ENCODE measurements at regions not wholly inside any gene's neighbourhood (a gene's known extent, or its start where the extent isn't known, plus 50 kb on each side); places are given as distances from the start of the nearest gene placed in this dataset.
"Not testable (repeated sequence)": the region's sequence is repeated elsewhere in the genome, so short reads cannot be mapped to it uniquely, and the experiment has no call there.

- DNase-seq; intact Hi-C loops (cut with DNase I; ENCODE audit: low total_unique reads); H3K9me3 ChIP-seq; in situ Hi-C loops (cut with MboI; ENCODE audit: low pct_ligation_motif_present in 1 of 4, low pct_unique_long_range_greater_than_20kb in 1 of 4, low sequenced_read_pairs in 3 of 4); H3K4me1 ChIP-seq; H3K4me3 ChIP-seq; H3K27ac ChIP-seq; H3K36me3 ChIP-seq; H3K27me3 ChIP-seq: not testable (repeated sequence)
- WGBS, 2 donors (ENCODE audit: low coverage in 1 of 2) = no CpG with 5 or more reads among the region's 5 CpGs
Observed at GRCh38 chr1:149276496-149276895, 173.1 kb upstream of the NBPF9 start.

GRCh38 chr1:149278156-149278555 lies 174.8 kb upstream of the NBPF9 start:
- WGBS, 2 donors (ENCODE audit: low coverage in 1 of 2) = no CpG with 5 or more reads among the region's 2 CpGs

GRCh38 chr1:149279015-149279414 lies 175.7 kb upstream of the NBPF9 start:
- H3K36me3 ChIP-seq; H3K4me1 ChIP-seq; H3K27me3 ChIP-seq; intact Hi-C loops (cut with DNase I; ENCODE audit: low total_unique reads); H3K4me3 ChIP-seq; H3K27ac ChIP-seq; DNase-seq; H3K9me3 ChIP-seq; in situ Hi-C loops (cut with MboI; ENCODE audit: low pct_ligation_motif_present in 1 of 4, low pct_unique_long_range_greater_than_20kb in 1 of 4, low sequenced_read_pairs in 3 of 4): not testable (repeated sequence)

More at GRCh38 chr1:149278156-149278555, 174.8 kb upstream of the NBPF9 start:
- intact Hi-C loops (cut with DNase I; ENCODE audit: low total_unique reads); H3K9me3 ChIP-seq; DNase-seq; in situ Hi-C loops (cut with MboI; ENCODE audit: low pct_ligation_motif_present in 1 of 4, low pct_unique_long_range_greater_than_20kb in 1 of 4, low sequenced_read_pairs in 3 of 4); H3K4me3 ChIP-seq; H3K4me1 ChIP-seq; H3K27ac ChIP-seq; H3K36me3 ChIP-seq; H3K27me3 ChIP-seq: not testable (repeated sequence)

- H3K4me1 ChIP-seq; H3K27ac ChIP-seq; H3K36me3 ChIP-seq; H3K27me3 ChIP-seq; H3K9me3 ChIP-seq; DNase-seq; intact Hi-C loops (cut with DNase I; ENCODE audit: low total_unique reads); H3K4me3 ChIP-seq; in situ Hi-C loops (cut with MboI; ENCODE audit: low pct_ligation_motif_present in 1 of 4, low pct_unique_long_range_greater_than_20kb in 1 of 4, low sequenced_read_pairs in 3 of 4): not testable (repeated sequence)
- 57% methylated on average over 1 of the region's 2 CpGs; no CpG with 5 or more reads in 1 of the 2 donors for WGBS, 2 donors (ENCODE audit: low coverage in 1 of 2)
Observed at GRCh38 chr1:149279512-149279911, 176.2 kb upstream of the NBPF9 start.

- WGBS, 2 donors (ENCODE audit: low coverage in 1 of 2) = no CpG with 5 or more reads among the region's 4 CpGs
- DNase-seq; H3K27me3 ChIP-seq; intact Hi-C loops (cut with DNase I; ENCODE audit: low total_unique reads); H3K9me3 ChIP-seq; in situ Hi-C loops (cut with MboI; ENCODE audit: low pct_ligation_motif_present in 1 of 4, low pct_unique_long_range_greater_than_20kb in 1 of 4, low sequenced_read_pairs in 3 of 4); H3K27ac ChIP-seq; H3K4me1 ChIP-seq; H3K4me3 ChIP-seq; H3K36me3 ChIP-seq: not testable (repeated sequence)
Observed at GRCh38 chr1:149284773-149285172, 181.4 kb upstream of the NBPF9 start.

- intact Hi-C loops (cut with DNase I; ENCODE audit: low total_unique reads); H3K27me3 ChIP-seq; H3K4me1 ChIP-seq; H3K9me3 ChIP-seq; in situ Hi-C loops (cut with MboI; ENCODE audit: low pct_ligation_motif_present in 1 of 4, low pct_unique_long_range_greater_than_20kb in 1 of 4, low sequenced_read_pairs in 3 of 4); DNase-seq; H3K36me3 ChIP-seq; H3K4me3 ChIP-seq; H3K27ac ChIP-seq: not testable (repeated sequence)
- WGBS, 2 donors (ENCODE audit: low coverage in 1 of 2) = no CpG with 5 or more reads among the region's 14 CpGs
Observed at GRCh38 chr1:149285205-149285604, 181.9 kb upstream of the NBPF9 start.

GRCh38 chr1:149285638-149286037 lies 182.3 kb upstream of the NBPF9 start:
- H3K4me3 ChIP-seq; in situ Hi-C loops (cut with MboI; ENCODE audit: low pct_ligation_motif_present in 1 of 4, low pct_unique_long_range_greater_than_20kb in 1 of 4, low sequenced_read_pairs in 3 of 4); H3K4me1 ChIP-seq; H3K27ac ChIP-seq; H3K36me3 ChIP-seq; H3K9me3 ChIP-seq; intact Hi-C loops (cut with DNase I; ENCODE audit: low total_unique reads); H3K27me3 ChIP-seq: not testable (repeated sequence)
- 5% methylated on average over 4 of the region's 38 CpGs; no CpG with 5 or more reads in 1 of the 2 donors for WGBS, 2 donors (ENCODE audit: low coverage in 1 of 2)
- DNase-seq = peak; percentile 32

GRCh38 chr1:149288580-149288979 lies 185.2 kb upstream of the NBPF9 start:
- H3K9me3 ChIP-seq; in situ Hi-C loops (cut with MboI; ENCODE audit: low pct_ligation_motif_present in 1 of 4, low pct_unique_long_range_greater_than_20kb in 1 of 4, low sequenced_read_pairs in 3 of 4); DNase-seq; H3K27me3 ChIP-seq; intact Hi-C loops (cut with DNase I; ENCODE audit: low total_unique reads); H3K36me3 ChIP-seq; H3K4me1 ChIP-seq; H3K4me3 ChIP-seq; H3K27ac ChIP-seq: not testable (repeated sequence)
- WGBS, 2 donors (ENCODE audit: low coverage in 1 of 2) = 75% methylated on average over 1 of the region's 1 CpG; no CpG with 5 or more reads in 1 of the 2 donors

- WGBS, 2 donors (ENCODE audit: low coverage in 1 of 2) = no CpG with 5 or more reads among the region's 3 CpGs
- DNase-seq; H3K4me3 ChIP-seq; H3K27ac ChIP-seq; H3K27me3 ChIP-seq; in situ Hi-C loops (cut with MboI; ENCODE audit: low pct_ligation_motif_present in 1 of 4, low pct_unique_long_range_greater_than_20kb in 1 of 4, low sequenced_read_pairs in 3 of 4); H3K36me3 ChIP-seq; H3K9me3 ChIP-seq; H3K4me1 ChIP-seq; intact Hi-C loops (cut with DNase I; ENCODE audit: low total_unique reads): not testable (repeated sequence)
Observed at GRCh38 chr1:149300478-149301218, 174.2 kb upstream of the NBPF19 start.

- 67% methylated on average over 3 of the region's 4 CpGs; no CpG with 5 or more reads in 1 of the 2 donors for WGBS, 2 donors (ENCODE audit: low coverage in 1 of 2)
- H3K4me1 ChIP-seq; DNase-seq; in situ Hi-C loops (cut with MboI; ENCODE audit: low pct_ligation_motif_present in 1 of 4, low pct_unique_long_range_greater_than_20kb in 1 of 4, low sequenced_read_pairs in 3 of 4); H3K27ac ChIP-seq; H3K36me3 ChIP-seq; H3K4me3 ChIP-seq; H3K27me3 ChIP-seq; intact Hi-C loops (cut with DNase I; ENCODE audit: low total_unique reads); H3K9me3 ChIP-seq: not testable (repeated sequence)
Observed at GRCh38 chr1:149301282-149301681, 173.6 kb upstream of the NBPF19 start.

GRCh38 chr1:149304796-149305195 lies 170.0 kb upstream of the NBPF19 start:
- H3K36me3 ChIP-seq; in situ Hi-C loops (cut with MboI; ENCODE audit: low pct_ligation_motif_present in 1 of 4, low pct_unique_long_range_greater_than_20kb in 1 of 4, low sequenced_read_pairs in 3 of 4); intact Hi-C loops (cut with DNase I; ENCODE audit: low total_unique reads); H3K4me3 ChIP-seq; H3K9me3 ChIP-seq; DNase-seq; H3K27ac ChIP-seq; H3K27me3 ChIP-seq; H3K4me1 ChIP-seq: not testable (repeated sequence)
- no CpG with 5 or more reads among the region's 2 CpGs for WGBS, 2 donors (ENCODE audit: low coverage in 1 of 2)
